Uterus (tissue), 3 donors: ENCODE measurements at regions not wholly inside any gene's neighbourhood (a gene's known extent, or its start where the extent isn't known, plus 50 kb on each side); places are given as distances from the start of the nearest gene placed in this dataset.

ENCODE experiments used
- DNase-seq, 2 donors: peaks; one replicate each; pipeline ENCODE4 v3.0.0-alpha.2; 2019 to 2020
- H3K27ac ChIP-seq, 2 donors: fragments of 200-600 bp; sonication (generic); 1 replicate in 1 of 2; 2 replicates in 1 of 2; pipeline ENCODE4 v1.5.1; 2016 to 2018
- H3K27me3 ChIP-seq, 2 donors: fragments of 200-600 bp; sonication (generic); one replicate each; pipeline ENCODE4 v1.5.1; 2018 to 2019; ENCODE audit warnings: control low read depth in 1 of 2
- H3K36me3 ChIP-seq, 2 donors: fragments of 200-600 bp; sonication (generic); one replicate each; pipeline ENCODE4 v1.5.1; 2019; ENCODE audit warnings: control low read depth in 1 of 2
- H3K4me1 ChIP-seq, 2 donors: fragments of 200-600 bp; sonication (generic); one replicate each; pipeline ENCODE4 v1.5.1; 2018 to 2019; ENCODE audit warnings: control low read depth in 1 of 2
- H3K4me3 ChIP-seq, 2 donors: fragments of 200-600 bp; sonication (generic); 1 replicate in 1 of 2; 2 replicates in 1 of 2; pipeline ENCODE4 v1.5.1; 2018 to 2019; ENCODE audit warnings: mild to moderate bottlenecking in 1 of 2
- H3K9me3 ChIP-seq, 2 donors: fragments of 200-600 bp; sonication (generic); one replicate each; pipeline ENCODE4 v1.5.1; 2019; ENCODE audit warnings: control low read depth in 1 of 2
- CTCF ChIP-seq, 4 experiments: fragments of 200-600 bp in 2 of 4; fragments of 450-650 bp in 2 of 4; sonication (generic) in 2 of 4; IDR thresholded peaks; one replicate each; pipeline ENCODE4 v1.5.1; 2016 to 2019; ENCODE audit warnings: antibody characterized with exemption in 4 of 4, mild to moderate bottlenecking in 2 of 4, moderate library complexity in 1 of 4
- POLR2A ChIP-seq, 2 donors: fragments of 450-650 bp; IDR thresholded peaks; one replicate each; pipeline ENCODE4 v1.6.1; 2016; ENCODE audit warnings: antibody characterized with exemption in 2 of 2, mild to moderate bottlenecking in 1 of 2, moderate library complexity in 1 of 2
- intact Hi-C: fragments of 100-400 bp; cut with DNase I; formaldehyde crosslinking; loops from one replicate; pipeline ENCODE4 v1.15.1; 2023; ENCODE audit warnings: low total_unique reads
- donor health status: DM: yes; HTN: yes; CAD: no.

- Histone ChIP-seq H3K27ac (no peak overlapping the region), H3K9me3 (no peaks in the 10 kb centered on the region), H3K27me3 (no peaks in the 10 kb centered on the region), H3K4me3 (no peak overlapping the region), H3K4me1 (no peaks in the 10 kb centered on the region), H3K36me3 (no peaks in the 10 kb centered on the region)
- intact Hi-C loops: no loop called here
- DNase-seq: no peak
- TF ChIP-seq POLR2A (IDR thresholded peaks at IDR 0.05) (no peak), CTCF (IDR thresholded peaks at IDR 0.05) (no peak)
Measured at GRCh38 chr13:70784207-70784989, 676.1 kb upstream of the KLHL1 start.

- no peak for TF ChIP-seq POLR2A (IDR thresholded peaks at IDR 0.05)
- no peak for TF ChIP-seq CTCF (IDR thresholded peaks at IDR 0.05)
- no peak overlapping the region for H3K4me3 ChIP-seq
- no peaks in the 10 kb centered on the region for H3K4me1 ChIP-seq
- intact Hi-C loops: no loop called here
- no peaks in the 10 kb centered on the region for H3K9me3 ChIP-seq
- DNase-seq: no peak
- no peaks in the 10 kb centered on the region for H3K36me3 ChIP-seq
- no peaks in the 10 kb centered on the region for H3K27me3 ChIP-seq
- H3K27ac ChIP-seq: no peak overlapping the region
Measured at GRCh38 chr13:70769817-70770216, 661.6 kb upstream of the KLHL1 start.

- intact Hi-C loops: no loop called here
- Histone ChIP-seq H3K4me3 (no peak overlapping the region), H3K36me3 (no peaks in the 10 kb centered on the region), H3K4me1 (no peaks in the 10 kb centered on the region), H3K9me3 (no peaks in the 10 kb centered on the region), H3K27ac (no peak overlapping the region), H3K27me3 (no peaks in the 10 kb centered on the region)
- DNase-seq: no peak
- no peak for TF ChIP-seq POLR2A (IDR thresholded peaks at IDR 0.05)
- TF ChIP-seq CTCF (IDR thresholded peaks at IDR 0.05): no peak
Measured at GRCh38 chr13:70758932-70759331, 650.7 kb upstream of the KLHL1 start.

- DNase-seq: no peak
- H3K4me1 ChIP-seq: no peaks in the 10 kb centered on the region
- TF ChIP-seq POLR2A (IDR thresholded peaks at IDR 0.05) (no peak), CTCF (IDR thresholded peaks at IDR 0.05) (no peak)
- no peak overlapping the region for H3K4me3 ChIP-seq
- no peaks in the 10 kb centered on the region for H3K27me3 ChIP-seq
- no peaks in the 10 kb centered on the region for H3K9me3 ChIP-seq
- H3K27ac ChIP-seq: no peak overlapping the region
- intact Hi-C loops: no loop called here
- H3K36me3 ChIP-seq: no peaks in the 10 kb centered on the region
Measured at GRCh38 chr13:70756088-70756487, 647.8 kb upstream of the KLHL1 start.

GRCh38 chr13:70755456-70755855, 647.2 kb upstream of the KLHL1 start:
- no peaks in the 10 kb centered on the region for H3K36me3 ChIP-seq
- intact Hi-C loops: no loop called here
- no peak overlapping the region for H3K27ac ChIP-seq
- no peaks in the 10 kb centered on the region for H3K27me3 ChIP-seq
- no peaks in the 10 kb centered on the region for H3K4me1 ChIP-seq
- TF ChIP-seq POLR2A (IDR thresholded peaks at IDR 0.05): no peak
- DNase-seq: no peak
- H3K4me3 ChIP-seq: no peak overlapping the region
- no peaks in the 10 kb centered on the region for H3K9me3 ChIP-seq
